ENCODE measurements at regions not wholly inside any gene's neighbourhood (a gene's known extent, or its start where the extent isn't known, plus 50 kb on each side); places are given as distances from the start of the nearest gene placed in this dataset.
"Not testable (repeated sequence)": the region's sequence is repeated elsewhere in the genome, so short reads cannot be mapped to it uniquely, and the experiment has no call there.

DNA sequence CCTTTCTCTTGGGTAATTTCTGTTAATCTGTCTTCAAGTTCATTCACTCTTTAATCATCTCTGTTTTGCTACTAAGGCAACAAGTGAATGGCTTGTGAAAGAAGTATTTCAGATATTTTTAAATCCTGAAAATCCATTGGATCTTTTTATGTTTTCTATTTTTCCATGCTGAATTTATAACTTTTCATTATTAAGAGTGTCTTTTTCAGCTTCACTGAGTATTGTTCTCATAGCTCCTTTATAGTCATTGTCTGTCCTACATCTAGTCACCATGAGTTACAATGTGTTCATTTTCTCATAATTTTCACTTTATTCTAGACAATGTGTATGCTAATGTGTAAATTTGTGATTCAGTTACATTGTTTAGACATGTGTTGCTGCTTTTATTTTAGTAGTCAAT, 556.4 kb downstream of the TUSC1 start:
- H3K9me3 Mint-ChIP-seq, result peaks cover 1 to 18% (median 7%) of the 10 kb centered on the region in 3 donors
- no peaks in the 10 kb centered on the region for H3K36me3 Mint-ChIP-seq
- no peak overlapping the region for H3K4me3 Mint-ChIP-seq
- no peaks in the 10 kb centered on the region for H3K27me3 Mint-ChIP-seq
- no peaks in the 10 kb centered on the region for H3K4me1 Mint-ChIP-seq
- H3K27ac Mint-ChIP-seq, result no peak overlapping the region

DNA sequence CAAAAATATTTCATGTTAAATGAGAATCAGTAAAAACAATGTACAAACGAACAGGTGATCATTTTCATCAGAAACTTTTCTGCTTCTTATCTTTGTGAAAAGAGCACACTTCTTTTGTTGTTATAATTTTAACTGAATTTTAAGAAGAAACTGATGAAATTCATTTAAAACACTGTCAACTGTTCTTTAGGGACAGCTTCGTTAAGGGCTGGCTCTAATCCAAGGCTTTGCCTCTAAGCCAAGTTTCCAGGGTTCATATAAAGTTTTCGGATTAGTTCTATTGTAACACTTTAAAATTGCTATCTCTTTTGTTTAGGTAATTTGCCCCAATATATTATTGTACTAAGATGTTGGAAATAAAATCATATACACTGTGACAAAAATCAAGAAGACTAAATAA, 559.2 kb downstream of the TUSC1 start:
- H3K27ac Mint-ChIP-seq, result no peak overlapping the region
- H3K4me1 Mint-ChIP-seq, result peaks cover 0 to 1% (median 0%) of the 10 kb centered on the region in 3 donors
- H3K36me3 Mint-ChIP-seq, result no peaks in the 10 kb centered on the region
- H3K27me3 Mint-ChIP-seq, result no peaks in the 10 kb centered on the region
- H3K4me3 Mint-ChIP-seq, result no peak overlapping the region
- H3K9me3 Mint-ChIP-seq, result peaks cover 3 to 27% (median 5%) of the 10 kb centered on the region in 3 donors

DNA sequence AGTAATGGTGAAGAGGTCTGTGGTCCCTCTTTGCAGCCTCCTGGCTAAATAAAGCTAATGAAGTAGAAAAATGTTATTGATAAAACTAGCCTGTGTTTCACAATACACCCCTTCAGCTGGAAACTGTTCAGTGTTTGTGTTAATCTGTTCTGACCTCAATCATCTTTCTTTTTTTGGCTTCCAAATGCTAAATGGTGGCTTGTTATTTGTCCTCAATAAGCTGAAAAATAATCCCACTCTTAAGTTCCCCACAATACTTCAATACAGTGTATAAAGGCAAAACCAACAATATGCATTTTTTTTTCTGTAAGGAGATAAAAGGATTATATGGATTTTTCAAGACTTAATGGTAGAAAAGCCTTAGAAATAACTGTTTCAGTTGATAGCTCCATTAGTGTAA, 560.5 kb downstream of the TUSC1 start:
- H3K36me3 Mint-ChIP-seq, result no peaks in the 10 kb centered on the region

DNA sequence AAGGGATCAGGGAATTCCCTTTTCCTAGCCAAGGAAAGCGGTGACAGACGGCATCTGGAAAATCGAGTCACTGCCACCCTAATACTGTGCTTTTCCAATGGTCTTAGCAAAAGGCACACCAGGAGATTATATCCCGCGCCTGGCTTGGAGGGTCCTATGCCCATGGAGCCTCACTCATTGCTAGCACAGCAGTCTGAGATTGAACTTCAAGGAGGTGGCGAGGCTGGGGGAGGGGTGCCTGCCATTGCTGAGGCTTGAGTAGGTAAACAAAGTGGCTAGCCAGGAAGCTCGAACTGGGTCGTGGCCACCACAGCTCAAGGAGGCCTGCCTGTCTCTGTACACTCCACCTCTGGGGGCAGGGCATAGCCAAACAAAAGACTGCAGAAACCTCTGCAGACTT, 556.5 kb upstream of the IZUMO3 start:
- not testable (repeated sequence) for H3K36me3 Mint-ChIP-seq, H3K9me3 Mint-ChIP-seq, H3K27ac Mint-ChIP-seq, H3K4me3 Mint-ChIP-seq, H3K27me3 Mint-ChIP-seq, H3K4me1 Mint-ChIP-seq

More for the DNA sequence above, 560.5 kb downstream of the TUSC1 start:
- no peaks in the 10 kb centered on the region for H3K27me3 Mint-ChIP-seq
- H3K9me3 Mint-ChIP-seq, result peaks cover 2 to 21% (median 3%) of the 10 kb centered on the region in 3 donors
- no peak overlapping the region for H3K27ac Mint-ChIP-seq
- H3K4me3 Mint-ChIP-seq, result no peak overlapping the region
- H3K4me1 Mint-ChIP-seq, result peaks cover 0 to 1% (median 0%) of the 10 kb centered on the region in 3 donors

DNA sequence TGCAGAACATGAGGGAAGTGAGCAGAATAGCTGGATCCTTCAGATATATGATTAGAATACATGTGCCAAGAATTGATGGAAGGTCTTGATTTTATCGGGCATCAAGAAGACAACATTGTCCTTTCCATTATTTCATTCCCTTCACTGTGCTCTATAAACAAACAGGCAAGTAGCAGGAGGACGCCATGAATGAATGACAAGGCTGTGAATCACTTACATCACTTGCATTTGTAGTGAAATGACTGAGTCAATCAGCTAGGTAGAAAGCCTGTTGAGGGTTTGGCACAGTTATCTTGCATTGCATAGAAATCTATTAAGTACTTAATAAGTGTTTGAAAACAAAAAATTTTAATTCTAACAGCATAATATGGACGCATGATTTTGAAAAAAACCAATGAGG, 548.8 kb upstream of the IZUMO3 start:
- Mint-ChIP-seq H3K36me3 (no peaks in the 10 kb centered on the region), H3K27ac (no peak overlapping the region), H3K9me3 (peaks cover 0 to 13% (median 10%) of the 10 kb centered on the region in 3 donors), H3K4me3 (no peak overlapping the region), H3K4me1 (no peaks in the 10 kb centered on the region), H3K27me3 (no peaks in the 10 kb centered on the region)

DNA sequence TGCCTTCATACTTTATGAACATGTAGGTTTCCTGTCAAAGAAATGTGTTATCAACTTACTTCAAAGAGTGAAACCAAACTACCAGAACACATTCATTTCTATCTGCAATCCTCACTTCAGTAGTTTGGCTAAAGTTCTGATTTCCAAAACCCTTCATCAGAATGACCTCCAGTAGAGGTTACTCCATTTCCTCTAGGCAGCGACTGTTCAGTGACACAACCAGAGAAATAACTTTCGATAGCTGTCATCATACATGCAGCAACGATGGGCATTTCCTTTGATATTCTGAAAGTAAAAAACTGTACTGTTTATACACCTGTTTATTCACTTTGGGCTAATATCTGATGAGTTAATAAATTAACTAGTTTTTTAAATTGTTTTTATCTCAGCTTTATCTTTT, 532.5 kb upstream of the IZUMO3 start:
- H3K27ac Mint-ChIP-seq, result no peak overlapping the region

DNA sequence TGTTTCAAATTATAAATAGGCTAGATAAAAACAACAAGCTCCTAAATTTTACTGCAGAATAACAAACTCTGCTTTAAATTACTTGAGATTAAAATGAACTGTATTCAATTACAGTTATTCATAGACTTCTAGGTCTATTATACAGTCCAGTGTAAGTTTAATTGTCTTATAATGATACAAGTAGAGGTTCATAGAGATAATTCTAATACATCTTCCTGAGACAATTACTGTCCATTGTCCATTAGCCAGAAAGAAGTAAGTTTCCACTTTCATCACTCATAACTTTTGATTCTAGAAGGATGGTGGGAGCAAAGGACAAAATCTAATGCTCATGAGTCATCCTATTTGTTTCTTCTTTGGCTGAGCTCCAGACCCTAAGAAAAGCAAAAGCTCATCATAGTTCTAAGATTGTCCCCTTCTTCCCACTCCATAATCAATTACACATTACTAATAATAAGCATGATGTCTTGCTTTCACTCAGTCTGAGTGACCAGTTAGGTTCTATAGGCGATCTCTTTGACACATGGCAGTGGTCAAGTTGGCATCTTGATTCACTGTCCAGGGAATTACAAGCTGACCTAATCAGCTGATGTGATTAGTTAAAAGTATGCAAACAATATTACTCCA, 502.5 kb upstream of the IZUMO3 start:
- H3K9me3 Mint-ChIP-seq, result peaks cover 4 to 7% (median 5%) of the 10 kb centered on the region in 3 donors
- H3K4me3 Mint-ChIP-seq, result no peak overlapping the region
- H3K4me1 Mint-ChIP-seq, result no peaks in the 10 kb centered on the region
- no peak overlapping the region for H3K27ac Mint-ChIP-seq
- no peaks in the 10 kb centered on the region for H3K36me3 Mint-ChIP-seq
- no peaks in the 10 kb centered on the region for H3K27me3 Mint-ChIP-seq

More for the DNA sequence above, 532.5 kb upstream of the IZUMO3 start:
- H3K36me3 Mint-ChIP-seq, result no peaks in the 10 kb centered on the region
- no peaks in the 10 kb centered on the region for H3K27me3 Mint-ChIP-seq
- H3K4me3 Mint-ChIP-seq, result no peak overlapping the region
- H3K4me1 Mint-ChIP-seq, result no peaks in the 10 kb centered on the region
- peaks cover 2 to 8% (median 4%) of the 10 kb centered on the region in 3 donors for H3K9me3 Mint-ChIP-seq

DNA sequence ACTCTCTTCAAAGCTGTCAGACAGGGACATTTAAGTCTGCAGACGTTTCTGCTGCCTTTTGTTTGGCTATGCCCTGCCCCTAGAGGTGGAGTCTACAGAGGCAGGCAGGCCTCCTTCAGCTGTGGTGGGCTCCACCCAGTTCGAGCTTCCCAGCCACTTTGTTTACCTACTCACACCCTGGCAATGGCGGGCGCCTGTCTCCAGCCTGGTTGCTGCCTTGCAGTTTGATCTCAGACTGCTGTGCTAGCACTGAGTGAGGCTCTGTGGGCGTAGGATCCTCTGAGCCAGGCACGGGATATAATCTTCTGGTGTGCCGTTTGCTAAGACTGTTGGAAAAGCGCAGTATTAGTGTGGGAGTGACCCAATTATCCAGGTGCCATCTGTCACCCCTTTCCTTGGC, 499.8 kb upstream of the IZUMO3 start:
- H3K27ac Mint-ChIP-seq, H3K27me3 Mint-ChIP-seq, H3K4me3 Mint-ChIP-seq, H3K9me3 Mint-ChIP-seq, H3K4me1 Mint-ChIP-seq, H3K36me3 Mint-ChIP-seq: not testable (repeated sequence)

DNA sequence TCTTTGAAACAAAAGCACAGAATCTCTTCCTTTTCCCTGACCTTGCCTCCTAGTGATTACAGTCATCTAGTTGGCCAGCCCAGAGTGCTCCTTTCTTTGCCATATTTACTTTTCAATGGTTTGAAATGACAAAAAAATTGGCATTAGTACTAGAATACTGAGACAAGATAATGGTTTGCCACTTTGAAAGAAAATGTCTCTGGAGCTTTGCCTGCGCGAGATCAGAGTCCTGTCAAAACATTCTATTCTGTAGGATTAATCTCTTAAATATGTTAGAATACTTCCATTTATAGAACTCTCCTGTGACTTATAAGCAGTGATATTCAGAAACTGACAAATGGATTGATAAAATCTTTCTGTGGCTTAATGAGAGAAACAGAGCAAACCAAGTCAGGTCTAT, 484.0 kb upstream of the IZUMO3 start:
- Mint-ChIP-seq H3K36me3 (no peaks in the 10 kb centered on the region), H3K27me3 (no peaks in the 10 kb centered on the region), H3K4me1 (no peaks in the 10 kb centered on the region), H3K4me3 (no peak overlapping the region), H3K27ac (no peak overlapping the region), H3K9me3 (peaks cover 0 to 4% (median 0%) of the 10 kb centered on the region in 3 donors)

DNA sequence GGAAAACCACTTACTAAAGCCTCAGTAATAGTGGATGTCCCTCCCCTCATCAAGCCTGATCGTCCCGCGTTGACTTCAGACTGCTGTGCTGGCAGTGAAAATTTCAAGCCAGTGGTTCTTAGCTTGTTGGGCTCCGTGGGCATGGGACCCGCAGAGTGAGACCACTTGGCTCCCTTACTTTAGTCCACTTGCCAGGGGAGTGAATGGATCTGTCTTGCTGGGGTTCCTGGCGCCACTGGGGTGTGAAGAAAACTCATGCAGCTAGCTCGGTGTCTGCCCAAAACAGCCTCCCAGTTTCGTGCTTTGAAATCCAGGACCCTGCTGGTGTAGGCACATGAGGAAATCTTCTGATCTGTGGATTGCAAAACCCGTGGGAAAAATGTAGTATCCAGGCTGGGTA, 480.0 kb upstream of the IZUMO3 start:
- H3K27ac Mint-ChIP-seq, result no peak overlapping the region
- H3K36me3 Mint-ChIP-seq, result no peaks in the 10 kb centered on the region
- H3K9me3 Mint-ChIP-seq, result peaks cover 3 to 18% (median 9%) of the 10 kb centered on the region in 3 donors
- no peaks in the 10 kb centered on the region for H3K27me3 Mint-ChIP-seq
- no peak overlapping the region for H3K4me3 Mint-ChIP-seq
- H3K4me1 Mint-ChIP-seq, result no peaks in the 10 kb centered on the region

DNA sequence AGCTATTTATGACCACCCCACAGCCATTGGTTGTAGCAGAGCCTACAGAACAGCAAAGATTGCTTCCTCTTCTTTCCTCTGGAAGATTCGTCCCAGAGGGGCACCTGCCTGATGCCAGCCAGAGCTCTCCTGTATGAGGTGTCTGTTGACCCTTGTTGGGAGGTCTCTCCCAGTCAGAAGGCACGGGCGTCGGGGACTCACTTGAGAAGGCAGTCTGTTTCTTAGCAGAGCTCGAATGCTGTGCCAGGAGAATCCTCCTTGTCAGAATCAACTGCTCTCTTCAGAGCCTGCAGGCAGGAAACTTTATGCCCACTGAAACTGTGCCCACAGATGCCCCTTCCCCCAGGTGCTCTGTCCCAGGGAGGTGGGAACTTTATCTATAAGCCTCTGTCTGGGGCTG, 479.5 kb upstream of the IZUMO3 start:
- Mint-ChIP-seq H3K27me3 (no peaks in the 10 kb centered on the region), H3K27ac (no peak overlapping the region), H3K36me3 (no peaks in the 10 kb centered on the region), H3K4me1 (no peaks in the 10 kb centered on the region), H3K4me3 (no peak overlapping the region), H3K9me3 (peaks cover 3 to 18% (median 9%) of the 10 kb centered on the region in 3 donors)

DNA sequence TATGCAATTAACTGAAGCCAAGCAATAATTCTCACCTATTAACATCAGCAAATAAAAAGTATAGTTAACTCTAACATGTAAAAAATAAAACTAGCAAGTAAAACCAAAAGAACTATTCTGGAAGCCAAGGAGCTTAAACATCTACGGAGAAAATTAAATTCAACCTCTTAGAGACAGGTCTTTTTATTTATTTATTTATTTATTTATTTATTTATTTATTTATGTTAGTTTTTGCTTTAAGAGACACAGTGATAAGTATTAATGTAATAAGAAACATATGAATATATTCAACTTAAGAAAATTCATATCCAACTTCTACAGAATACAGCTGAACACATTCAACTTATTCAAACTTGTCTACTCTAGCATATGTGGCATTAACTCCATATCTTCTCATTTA, 472.1 kb upstream of the IZUMO3 start:
- no peaks in the 10 kb centered on the region for H3K4me1 Mint-ChIP-seq
- H3K36me3 Mint-ChIP-seq, result no peaks in the 10 kb centered on the region
- peaks cover 3 to 17% (median 6%) of the 10 kb centered on the region in 3 donors for H3K9me3 Mint-ChIP-seq
- H3K4me3 Mint-ChIP-seq, result no peak overlapping the region
- no peaks in the 10 kb centered on the region for H3K27me3 Mint-ChIP-seq
- H3K27ac Mint-ChIP-seq, result no peak overlapping the region

DNA sequence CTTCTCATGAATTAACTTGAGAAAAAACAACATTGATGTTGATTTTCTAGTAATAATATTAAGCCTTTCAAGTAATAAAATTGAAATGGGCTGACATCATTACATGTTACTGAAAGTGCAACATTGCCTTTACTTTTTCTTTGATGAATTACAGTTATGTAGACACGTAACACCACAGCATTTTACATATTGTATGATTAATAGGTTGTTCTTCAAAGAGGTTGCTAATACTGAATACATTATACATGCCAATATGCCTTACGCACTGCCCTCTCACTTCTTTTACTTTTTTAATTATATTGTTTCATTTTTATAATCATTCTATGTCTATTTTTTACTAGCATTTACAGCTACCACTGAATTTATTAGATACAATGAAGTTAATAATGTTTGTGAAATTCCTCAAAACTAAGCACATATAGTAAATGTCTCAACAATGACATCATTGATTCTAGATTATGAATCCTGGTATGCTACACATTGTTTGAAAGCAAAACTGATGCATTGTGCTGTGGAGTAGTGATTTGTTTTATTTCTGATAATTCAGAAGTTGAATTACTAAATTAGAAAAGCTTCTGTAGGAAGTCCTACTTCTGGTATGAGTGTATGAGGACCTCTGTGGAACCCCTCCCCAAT, 464.4 kb upstream of the IZUMO3 start:
- no peaks in the 10 kb centered on the region for H3K27me3 Mint-ChIP-seq
- no peak overlapping the region for H3K27ac Mint-ChIP-seq
- no peaks in the 10 kb centered on the region for H3K36me3 Mint-ChIP-seq
- H3K9me3 Mint-ChIP-seq, result peaks cover 0 to 3% (median 2%) of the 10 kb centered on the region in 3 donors
- no peaks in the 10 kb centered on the region for H3K4me1 Mint-ChIP-seq
- no peak overlapping the region for H3K4me3 Mint-ChIP-seq

DNA sequence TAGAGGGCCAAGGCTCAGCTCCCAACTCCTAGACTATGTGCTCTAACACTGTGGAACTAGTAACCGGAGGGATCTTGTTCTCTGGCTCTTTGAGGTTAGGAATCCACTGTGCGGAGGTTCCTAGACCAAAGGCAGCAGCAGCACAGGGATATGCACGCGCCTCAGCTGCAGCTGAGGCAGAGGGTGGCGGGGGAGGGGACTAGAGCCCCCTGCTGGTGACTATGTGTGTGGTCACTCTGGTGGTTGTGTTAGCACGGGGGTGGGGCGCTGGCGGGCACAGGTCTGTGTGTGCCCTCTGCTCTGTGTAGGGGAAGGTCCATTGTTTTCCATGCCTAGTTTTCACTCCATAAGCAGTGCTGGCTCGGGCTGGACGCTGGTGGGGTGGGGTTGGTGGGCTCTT, 458.0 kb upstream of the IZUMO3 start:
- H3K4me3 Mint-ChIP-seq, result no peak overlapping the region
- peaks cover 0 to 3% (median 2%) of the 10 kb centered on the region in 3 donors for H3K9me3 Mint-ChIP-seq
- H3K27me3 Mint-ChIP-seq, result no peaks in the 10 kb centered on the region
- H3K36me3 Mint-ChIP-seq, result no peaks in the 10 kb centered on the region
- peaks cover 0 to 2% (median 0%) of the 10 kb centered on the region in 3 donors for H3K4me1 Mint-ChIP-seq
- no peak overlapping the region for H3K27ac Mint-ChIP-seq

DNA sequence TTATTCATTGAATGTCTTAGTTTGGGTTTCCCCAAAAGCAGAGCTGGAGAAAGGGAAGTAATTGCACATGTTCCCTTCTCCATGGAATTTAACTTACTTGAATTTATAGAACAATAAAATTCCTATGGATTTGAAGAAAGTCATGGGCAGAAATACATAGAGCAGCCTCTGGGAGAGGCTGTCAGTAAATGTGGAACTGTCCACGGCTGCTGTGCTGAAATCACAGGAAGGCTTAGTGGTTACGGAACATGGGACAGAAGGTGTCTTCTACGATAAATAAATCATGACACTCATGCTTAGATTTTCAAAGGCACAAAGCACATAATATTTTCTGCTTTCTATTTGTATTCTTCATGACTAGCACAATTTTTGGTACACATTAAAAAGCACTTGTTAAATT, 440.6 kb upstream of the IZUMO3 start:
- H3K9me3 Mint-ChIP-seq, result peaks cover 2 to 10% (median 3%) of the 10 kb centered on the region in 3 donors
- H3K4me1 Mint-ChIP-seq, result no peaks in the 10 kb centered on the region

DNA sequence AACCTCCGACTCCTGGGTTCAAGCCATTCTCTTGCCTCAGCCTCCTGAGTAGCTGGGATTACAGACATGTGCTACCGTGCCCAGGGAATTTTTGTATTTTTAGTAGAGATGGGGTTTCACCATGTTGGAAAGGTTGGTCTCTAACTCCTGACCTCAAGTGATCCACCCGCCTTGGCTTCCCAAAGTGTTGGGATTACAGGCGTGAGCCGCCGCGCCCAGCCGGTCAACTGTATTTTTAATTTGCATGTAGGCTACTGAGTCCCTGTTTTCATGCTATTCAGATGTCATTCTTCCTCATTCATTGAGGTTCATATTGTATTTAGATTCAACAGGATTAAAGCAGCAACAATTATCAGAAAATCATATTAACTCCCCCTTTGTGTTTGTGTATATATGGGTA, 425.1 kb upstream of the IZUMO3 start:
- not testable (repeated sequence) for H3K4me3 Mint-ChIP-seq, H3K36me3 Mint-ChIP-seq, H3K4me1 Mint-ChIP-seq, H3K27ac Mint-ChIP-seq, H3K27me3 Mint-ChIP-seq
- H3K9me3 Mint-ChIP-seq, result peaks cover 2 to 15% (median 8%) of the 10 kb centered on the region in 3 donors

More for the DNA sequence above, 440.6 kb upstream of the IZUMO3 start:
- H3K36me3 Mint-ChIP-seq, result no peaks in the 10 kb centered on the region
- no peak overlapping the region for H3K4me3 Mint-ChIP-seq
- H3K27me3 Mint-ChIP-seq, result no peaks in the 10 kb centered on the region
- no peak overlapping the region for H3K27ac Mint-ChIP-seq

All from IgD-negative memory B cell (primary cell).